GM12878 (cell line): ENCODE measurements at regions not wholly inside any gene's neighbourhood (a gene's known extent, or its start where the extent isn't known, plus 50 kb on each side); places are given as distances from the start of the nearest gene placed in this dataset.

Source experiments
- ATAC-seq: fragments of 200-7000 bp; cut with Tn5 transposase; 3 replicates; pipeline ENCODE4 v1.9.1; 2020; ENCODE audit warnings: mild to moderate bottlenecking, moderate library complexity
- BruUV-seq: library from RNA; stranded (reverse); fragments of 400-500 nt; replicated peaks from 2 replicates; lab custom pipeline; 2021; lab: Mats Ljungman, UMichigan
- CTCF ChIA-PET: fragments of 300-600 bp; sonication (Branson Sonifier 250); formaldehyde crosslinking; extraction: SDS; loops from one replicate; lab custom pipeline; 2021; ENCODE audit warnings: inconsistent platforms; lab: Yijun Ruan, JAX
- POLR2A ChIA-PET: fragments of 350-600 bp; formaldehyde crosslinking; extraction: SDS; loops from one replicate; lab custom pipeline; 2021; ENCODE audit warnings: inconsistent platforms; lab: Charles Lee
- RAD21 ChIA-PET: fragments of 300-600 bp; sonication (Branson Sonifier 250); formaldehyde crosslinking; loops from one replicate; lab custom pipeline; 2023; ENCODE audit warnings: antibody characterized with exemption; ENCODE audit not compliant: unreplicated experiment; lab: Charles Lee
- SMC1A ChIA-PET: fragments of 300-600 bp; sonication (Branson Sonifier 250); formaldehyde crosslinking; loops from one replicate; lab custom pipeline; 2023; ENCODE audit not compliant: unreplicated experiment, uncharacterized antibody; lab: Charles Lee
- DNase-seq: peaks from one replicate; pipeline ENCODE4 v3.0.0-alpha.2; 2011; ENCODE audit warnings: low read depth, low spot score
- FAIRE-seq: peaks from 3 replicates; lab custom pipeline; 2011; peaks lifted over from hg19 to GRCh38; lab: Jason Lieb, UNC
- H2AFZ ChIP-seq: 2 replicates; pipeline ENCODE4 v1.6.0; 2011; ENCODE audit warnings: low read depth, low read length, control low read depth; ENCODE audit not compliant: control insufficient read depth
- H3K27ac ChIP-seq: 2 replicates; pipeline ENCODE4 v1.5.1; 2011; ENCODE audit warnings: control low read depth; ENCODE audit not compliant: control insufficient read depth, insufficient read depth
- H3K27me3 ChIP-seq, 2 experiments: replicated peaks in 1 of 2; 2 replicates each; pipeline versions ENCODE4 v1.6.0 to v1.6.1; 2011; ENCODE audit warnings: low read length in 1 of 2; ENCODE audit not compliant: control insufficient read depth in 2 of 2, insufficient read depth in 2 of 2
- H3K36me3 ChIP-seq, 2 experiments: 2 replicates each; pipeline ENCODE4 v1.5.1; 2011; ENCODE audit warnings: low read length in 1 of 2; ENCODE audit not compliant: control insufficient read depth in 2 of 2, insufficient read depth in 2 of 2
- H3K4me1 ChIP-seq: 2 replicates; pipeline ENCODE4 v1.6.1; 2011; ENCODE audit warnings: mild to moderate bottlenecking, low read length, moderate library complexity, mixed read lengths; ENCODE audit not compliant: control insufficient read depth, insufficient read depth
- H3K4me2 ChIP-seq: 2 replicates; pipeline ENCODE4 v1.6.0; 2011; ENCODE audit warnings: control low read depth; ENCODE audit not compliant: control insufficient read depth, insufficient read depth
- H3K4me3 ChIP-seq: fragments of 200-600 bp; sonication (generic); 2 replicates; pipeline ENCODE4 v1.5.1; 2016
- H3K79me2 ChIP-seq: 2 replicates; pipeline ENCODE4 v1.6.0; 2011; ENCODE audit warnings: low read length; ENCODE audit not compliant: control insufficient read depth, insufficient read depth
- H3K9ac ChIP-seq: 2 replicates; pipeline ENCODE4 v1.8.0; 2011; ENCODE audit warnings: low read length, control low read depth, mixed read lengths; ENCODE audit not compliant: control insufficient read depth, insufficient read depth
- H3K9me3 ChIP-seq: replicated peaks from 3 replicates; pipeline ENCODE4 v1.5.1; 2011; ENCODE audit warnings: mild to moderate bottlenecking, low read length; ENCODE audit not compliant: control insufficient read depth, insufficient read depth
- H4K20me1 ChIP-seq: 2 replicates; pipeline ENCODE4 v1.6.0; 2011; ENCODE audit not compliant: control insufficient read depth, insufficient read depth
- CEBPZ ChIP-seq: fragments of 150-350 bp; IDR thresholded peaks from 2 replicates; pipeline ENCODE4 v1.6.1; 2016; ENCODE audit warnings: low read depth, low read length
- EGR1 ChIP-seq, 2 experiments: IDR thresholded peaks; 1 replicate in 1 of 2; 2 replicates in 1 of 2; pipeline ENCODE4 v1.6.1; 2011 to 2012; ENCODE audit warnings: low read depth in 2 of 2, low read length in 2 of 2, borderline replicate concordance in 1 of 2, mild to moderate bottlenecking in 1 of 2, moderate library complexity in 1 of 2
- KLF5 ChIP-seq: fragments of 450-650 bp; IDR thresholded peaks from 2 replicates; pipeline ENCODE4 v1.6.1; 2014; ENCODE audit warnings: mild to moderate bottlenecking; ENCODE audit not compliant: partially characterized antibody
- LARP7 ChIP-seq: fragments of 450-650 bp; IDR thresholded peaks from 2 replicates; pipeline ENCODE4 v1.6.1; 2017; ENCODE audit warnings: mild to moderate bottlenecking
- MEF2A ChIP-seq: IDR thresholded peaks from 2 replicates; pipeline ENCODE4 v1.6.1; 2011; ENCODE audit warnings: low read depth, mild to moderate bottlenecking, low read length, moderate library complexity; ENCODE audit not compliant: insufficient read depth
- PAX5 ChIP-seq: IDR thresholded peaks from 2 replicates; pipeline ENCODE4 v1.6.1; 2011; ENCODE audit warnings: low read depth, low read length, borderline replicate concordance
- RFX5 ChIP-seq: IDR thresholded peaks from 2 replicates; pipeline ENCODE4 v1.6.1; 2011; ENCODE audit warnings: low read depth, low read length, improper control_type of control experiment
- SREBF1 ChIP-seq: IDR thresholded peaks from 2 replicates; pipeline ENCODE4 v1.6.1; 2012; ENCODE audit warnings: mild to moderate bottlenecking, low read length
- STAT1 ChIP-seq: fragments of 450-650 bp; conservative IDR thresholded peaks from 2 replicates; pipeline ENCODE4 v1.6.1; 2014; ENCODE audit warnings: antibody characterized with exemption, mild to moderate bottlenecking
- ZBTB11 ChIP-seq: fragments of 450-650 bp; formaldehyde crosslinking; IDR thresholded peaks from 2 replicates; pipeline ENCODE4 v1.5.0; 2022; ENCODE audit warnings: mild to moderate bottlenecking, missing genetic modification characterization
- ZBTB33 ChIP-seq: fragments of 450-650 bp; IDR thresholded peaks from 2 replicates; pipeline ENCODE4 v1.6.1; 2017; ENCODE audit warnings: mild to moderate bottlenecking
- WGBS: methylation state at CpG from one replicate; pipeline ENCODE4 v1.1.6; 2016; ENCODE audit warnings: low lambda C conversion rate; ENCODE audit not compliant: insufficient replicate concordance, insufficient coverage; ENCODE audit errors: missing lambda C conversion rate; 5-methylcytosine and 5-hydroxymethylcytosine counted together
- in situ Hi-C: fragments of 300-500 bp; cut with MboI; formaldehyde crosslinking; loops from 9 replicates; pipeline ENCODE4 v1.14.3; 2018; ENCODE audit warnings: mixed read lengths
- intact Hi-C: fragments of 100-400 bp; cut with micrococcal nuclease; formaldehyde crosslinking; loops from one replicate; pipeline ENCODE4 v1.14.2; 2022; ENCODE audit not compliant: unreplicated experiment
- TF ChIP-seq, protein P1 (sequence below): fragments of 450-650 bp; conservative IDR thresholded peaks from 2 replicates; pipeline ENCODE4 v1.6.1; 2017; ENCODE audit warnings: mild to moderate bottlenecking, moderate library complexity

DNA sequence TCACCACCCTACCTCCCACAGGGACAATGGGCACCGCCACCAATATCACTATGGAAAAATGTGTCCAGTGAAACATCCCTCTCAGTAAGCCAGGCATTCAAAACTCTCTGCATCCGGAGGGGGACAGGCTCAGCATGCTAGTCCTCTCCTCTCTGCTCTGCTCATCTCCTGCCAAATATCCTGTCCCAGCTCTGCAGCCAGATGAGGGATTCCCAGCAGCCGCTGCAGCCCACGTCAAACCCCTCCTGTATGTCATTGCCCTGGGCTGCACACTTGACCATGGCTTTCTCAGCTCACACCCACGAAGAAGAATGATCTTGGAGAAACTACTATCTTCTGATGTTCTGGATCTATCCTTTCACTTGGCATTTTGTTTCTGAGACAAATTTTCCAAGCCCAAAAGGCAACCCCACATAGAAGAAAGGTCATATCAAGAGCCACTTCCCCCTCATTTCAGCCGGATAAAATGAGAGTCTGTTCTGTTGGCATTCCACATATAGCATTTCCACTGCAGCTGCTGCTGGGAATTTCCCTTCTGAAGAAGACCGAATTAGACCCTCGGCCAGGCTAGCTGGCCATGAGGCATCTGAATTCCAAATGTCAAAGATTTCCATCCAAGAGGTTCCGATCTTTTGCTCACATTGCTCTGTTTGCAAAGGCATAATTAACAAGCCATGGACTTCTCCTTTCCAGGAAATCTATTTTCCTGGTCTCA is 338.0 kb downstream of the ACTL7B start (continued):
- TF ChIP-seq CEBPZ (no peak), ZBTB33 (no peak), STAT1 (no peak), RFX5 (no peak), PAX5 (no peak), LARP7 (no peak), SREBF1 (no peak)
- TF ChIP-seq, all 136 proteins: peak for 0

DNA sequence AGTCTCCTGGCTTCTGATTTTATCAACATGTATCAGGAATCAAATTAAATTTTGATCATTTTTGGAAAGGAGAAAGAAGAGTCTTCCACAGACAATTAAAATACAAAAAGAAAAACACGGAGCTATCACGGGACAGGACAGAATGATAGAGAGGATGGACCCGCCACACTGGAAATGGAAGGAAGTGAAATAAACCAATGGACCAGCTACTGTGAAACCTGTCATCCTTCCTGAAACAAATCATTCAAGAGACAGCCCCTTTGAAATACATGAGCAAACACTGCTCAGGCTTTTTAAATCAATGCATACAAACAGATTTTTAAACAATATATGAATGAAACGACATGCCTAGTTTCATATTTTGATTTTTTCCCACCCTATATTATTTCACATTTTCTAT is 339.4 kb downstream of the ACTL7B start:
- no peak for DNase-seq
- Histone ChIP-seq H3K27ac (no peak overlapping the region), H3K9me3 (no peaks in the 10 kb centered on the region), H3K4me3 (no peak overlapping the region), H3K4me2 (no peak overlapping the region), H3K4me1 (no peaks in the 10 kb centered on the region), H4K20me1 (no peaks in the 10 kb centered on the region), H3K27me3 (no peaks in the 10 kb centered on the region), H3K9ac (no peak overlapping the region), H3K79me2 (no peaks in the 10 kb centered on the region), H3K36me3 (no peaks in the 10 kb centered on the region), H2AFZ (no peak overlapping the region)
- CTCF ChIA-PET: no interaction called here
- intact Hi-C loops (no loop called here), in situ Hi-C loops (no loop called here)
- WGBS: 29% methylated on average over 4 of the region's 4 CpGs
- SMC1A ChIA-PET: no interaction called here
- POLR2A ChIA-PET: no interaction called here
- BruUV-seq: no TSS peak
- RAD21 ChIA-PET: no interaction called here
- FAIRE-seq: no peak
- no peak for ATAC-seq
- TF ChIP-seq MEF2A (no peak), ZBTB11 (CRISPR knock-in tag) (no peak), KLF5 (no peak), EGR1 (IDR thresholded peaks at IDR 0.05; ENCODE audit: borderline replicate concordance in 1 of 2, low read depth in 2 of 2, low read length in 2 of 2) (no peak)
- TF ChIP-seq, protein P1, sequence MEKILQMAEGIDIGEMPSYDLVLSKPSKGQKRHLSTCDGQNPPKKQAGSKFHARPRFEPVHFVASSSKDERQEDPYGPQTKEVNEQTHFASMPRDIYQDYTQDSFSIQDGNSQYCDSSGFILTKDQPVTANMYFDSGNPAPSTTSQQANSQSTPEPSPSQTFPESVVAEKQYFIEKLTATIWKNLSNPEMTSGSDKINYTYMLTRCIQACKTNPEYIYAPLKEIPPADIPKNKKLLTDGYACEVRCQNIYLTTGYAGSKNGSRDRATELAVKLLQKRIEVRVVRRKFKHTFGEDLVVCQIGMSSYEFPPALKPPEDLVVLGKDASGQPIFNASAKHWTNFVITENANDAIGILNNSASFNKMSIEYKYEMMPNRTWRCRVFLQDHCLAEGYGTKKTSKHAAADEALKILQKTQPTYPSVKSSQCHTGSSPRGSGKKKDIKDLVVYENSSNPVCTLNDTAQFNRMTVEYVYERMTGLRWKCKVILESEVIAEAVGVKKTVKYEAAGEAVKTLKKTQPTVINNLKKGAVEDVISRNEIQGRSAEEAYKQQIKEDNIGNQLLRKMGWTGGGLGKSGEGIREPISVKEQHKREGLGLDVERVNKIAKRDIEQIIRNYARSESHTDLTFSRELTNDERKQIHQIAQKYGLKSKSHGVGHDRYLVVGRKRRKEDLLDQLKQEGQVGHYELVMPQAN: no peak
